ENCODE measurements at regions not wholly inside any gene's neighbourhood (a gene's known extent, or its start where the extent isn't known, plus 50 kb on each side); places are given as distances from the start of the nearest gene placed in this dataset.

- no peak for TF ChIP-seq CTCF (IDR thresholded peaks at IDR 0.05; ENCODE audit: insufficient read depth, low read length)
- no peak for TF ChIP-seq SPI1 (IDR thresholded peaks at IDR 0.05; ENCODE audit: borderline replicate concordance, low read depth)
- no peak for TF ChIP-seq GABPA (IDR thresholded peaks at IDR 0.05; ENCODE audit: low read depth)
- TF ChIP-seq REST (IDR thresholded peaks at IDR 0.05; ENCODE audit: insufficient replicate concordance, low read depth) = no peak
- no peak for TF ChIP-seq POLR2AphosphoS5 (IDR thresholded peaks at IDR 0.05; ENCODE audit: low read depth)
- no peaks in the 10 kb centered on the region for H3K27me3 ChIP-seq (ENCODE audit: insufficient read depth, poor library complexity, severe bottlenecking)
- H3K4me3 ChIP-seq (replicated peaks; ENCODE audit: insufficient read depth, low read length) = no peak overlapping the region
- H3K27ac ChIP-seq (replicated peaks) = no peak overlapping the region
- DNase-seq (ENCODE audit: low read depth in 1 of 2, low spot score in 1 of 2) = no peak
Measured at GRCh38 chr12:124677552-124678356, 110.3 kb upstream of the NCOR2 start.

GRCh38 chr12:124676714-124677462 is 109.5 kb upstream of the NCOR2 start:
- DNase-seq (ENCODE audit: low read depth in 1 of 2, low spot score in 1 of 2) = no peak
- TF ChIP-seq POLR2AphosphoS5 (IDR thresholded peaks at IDR 0.05; ENCODE audit: low read depth) (no peak), CTCF (IDR thresholded peaks at IDR 0.05; ENCODE audit: insufficient read depth, low read length) (no peak), SPI1 (IDR thresholded peaks at IDR 0.05; ENCODE audit: borderline replicate concordance, low read depth) (no peak), REST (IDR thresholded peaks at IDR 0.05; ENCODE audit: insufficient replicate concordance, low read depth) (no peak), GABPA (IDR thresholded peaks at IDR 0.05; ENCODE audit: low read depth) (no peak)
- H3K27me3 ChIP-seq (ENCODE audit: insufficient read depth, poor library complexity, severe bottlenecking) = no peaks in the 10 kb centered on the region
- no peak overlapping the region for H3K4me3 ChIP-seq (replicated peaks; ENCODE audit: insufficient read depth, low read length)
- no peak overlapping the region for H3K27ac ChIP-seq (replicated peaks)

GRCh38 chr12:124675881-124676713 is 108.7 kb upstream of the NCOR2 start:
- H3K27me3 ChIP-seq (ENCODE audit: insufficient read depth, poor library complexity, severe bottlenecking) = no peaks in the 10 kb centered on the region
- TF ChIP-seq GABPA (IDR thresholded peaks at IDR 0.05; ENCODE audit: low read depth) = no peak
- TF ChIP-seq REST (IDR thresholded peaks at IDR 0.05; ENCODE audit: insufficient replicate concordance, low read depth) = no peak
- TF ChIP-seq SPI1 (IDR thresholded peaks at IDR 0.05; ENCODE audit: borderline replicate concordance, low read depth) = peak; percentile 30; the same call in 1 of the 2 replicates
- TF ChIP-seq POLR2AphosphoS5 (IDR thresholded peaks at IDR 0.05; ENCODE audit: low read depth) = no peak
- no peak for TF ChIP-seq CTCF (IDR thresholded peaks at IDR 0.05; ENCODE audit: insufficient read depth, low read length)
- no peak overlapping the region for H3K27ac ChIP-seq (replicated peaks)
- peak in 1 of 2 experiments; percentile 53 for DNase-seq (ENCODE audit: low read depth in 1 of 2, low spot score in 1 of 2)
- no peak overlapping the region for H3K4me3 ChIP-seq (replicated peaks; ENCODE audit: insufficient read depth, low read length)
